SJSA1 (cell line): ENCODE measurements at regions not wholly inside any gene's neighbourhood (a gene's known extent, or its start where the extent isn't known, plus 50 kb on each side); places are given as distances from the start of the nearest gene placed in this dataset.

Experiments used
- DNase-seq, 2 experiments: peaks; one replicate each; pipeline ENCODE4 v3.0.0-alpha.2; 2015 to 2020; ENCODE audit warnings: low spot score in 2 of 2, low read depth in 1 of 2
- H3K27ac ChIP-seq: fragments of 250-450 bp; sonication (Bioruptor Pico); 2 replicates; pipeline ENCODE4 v1.5.1; 2020; ENCODE audit warnings: mild to moderate bottlenecking, moderate library complexity
- H3K27me3 ChIP-seq: fragments of 250-450 bp; sonication (Bioruptor Pico); replicated peaks from 2 replicates; pipeline ENCODE4 v1.5.1; 2020; ENCODE audit warnings: mild to moderate bottlenecking, moderate library complexity
- H3K36me3 ChIP-seq: fragments of 250-450 bp; sonication (Bioruptor Pico); 2 replicates; pipeline ENCODE4 v1.5.1; 2020; ENCODE audit warnings: mild to moderate bottlenecking
- H3K4me1 ChIP-seq: fragments of 250-450 bp; sonication (Bioruptor Pico); replicated peaks from 2 replicates; pipeline ENCODE4 v1.6.1; 2021; ENCODE audit warnings: mild to moderate bottlenecking
- H3K4me3 ChIP-seq: fragments of 250-450 bp; sonication (Bioruptor Pico); 2 replicates; pipeline ENCODE4 v1.5.1; 2020; ENCODE audit warnings: mild to moderate bottlenecking
- H3K9me3 ChIP-seq: fragments of 250-450 bp; sonication (Bioruptor Pico); replicated peaks from 2 replicates; pipeline ENCODE4 v1.5.1; 2020; ENCODE audit warnings: mild to moderate bottlenecking

- Histone ChIP-seq H3K27ac (no peak overlapping the region), H3K4me1 (no peaks in the 10 kb centered on the region), H3K27me3 (no peaks in the 10 kb centered on the region), H3K9me3 (no peaks in the 10 kb centered on the region), H3K4me3 (no peak overlapping the region), H3K36me3 (no peaks in the 10 kb centered on the region)
- DNase-seq, result peak in 1 of 2 experiments; percentile 8
Measured at GRCh38 chr13:98632961-98633360, 56.1 kb upstream of the STK24 start.

- H3K27ac ChIP-seq, result no peak overlapping the region
- no peaks in the 10 kb centered on the region for H3K4me1 ChIP-seq
- DNase-seq, result no peak
- no peaks in the 10 kb centered on the region for H3K36me3 ChIP-seq
- no peak overlapping the region for H3K4me3 ChIP-seq
- no peaks in the 10 kb centered on the region for H3K9me3 ChIP-seq
- no peaks in the 10 kb centered on the region; the same call in 1 of the 2 replicates for H3K27me3 ChIP-seq
Measured at GRCh38 chr13:98629055-98629454, 52.1 kb upstream of the STK24 start.
